MM.1S (cell line): ENCODE measurements at regions not wholly inside any gene's neighbourhood (a gene's known extent, or its start where the extent isn't known, plus 50 kb on each side); places are given as distances from the start of the nearest gene placed in this dataset.

Source experiments
- DNase-seq: peaks from one replicate; pipeline ENCODE4 v3.0.0-alpha.2; 2015
- H2AFZ ChIP-seq: fragments of 300-600 bp; sonication (generic); 2 replicates; pipeline ENCODE4 v1.6.0; 2016; ENCODE audit warnings: antibody characterized with exemption, low read length
- H3F3A ChIP-seq: fragments of 300-600 bp; sonication (generic); 2 replicates; pipeline ENCODE4 v1.6.1; 2016; ENCODE audit warnings: mild to moderate bottlenecking, antibody characterized with exemption, low read length, moderate library complexity, mixed read lengths; ENCODE audit not compliant: insufficient read depth
- H3K27ac ChIP-seq: fragments of 300-600 bp; sonication (generic); 2 replicates; pipeline ENCODE4 v1.5.1; 2016; ENCODE audit warnings: mild to moderate bottlenecking, low read length
- H3K27me3 ChIP-seq: fragments of 300-600 bp; sonication (generic); replicated peaks from 2 replicates; pipeline ENCODE4 v1.6.0; 2016; ENCODE audit warnings: low read length; ENCODE audit not compliant: insufficient read depth
- H3K36me3 ChIP-seq: fragments of 300-600 bp; sonication (generic); replicated peaks from 2 replicates; pipeline ENCODE4 v1.6.1; 2016; ENCODE audit warnings: mild to moderate bottlenecking, low read length, mixed read lengths; ENCODE audit not compliant: insufficient read depth
- H3K4me1 ChIP-seq: fragments of 300-600 bp; sonication (generic); 2 replicates; pipeline ENCODE4 v1.6.1; 2016; ENCODE audit warnings: low read length, mixed read lengths
- H3K4me2 ChIP-seq: fragments of 300-600 bp; sonication (generic); 2 replicates; pipeline ENCODE4 v1.6.0; 2016; ENCODE audit warnings: low read depth, low read length
- H3K4me3 ChIP-seq: fragments of 300-600 bp; sonication (generic); 2 replicates; pipeline ENCODE4 v1.5.1; 2016; ENCODE audit warnings: low read length, mixed read lengths
- H3K79me2 ChIP-seq: fragments of 300-600 bp; sonication (generic); 2 replicates; pipeline ENCODE4 v1.6.1; 2016; ENCODE audit warnings: mixed run types, low read length, mixed read lengths
- H3K9ac ChIP-seq: fragments of 300-600 bp; sonication (generic); 2 replicates; pipeline ENCODE4 v1.6.1; 2016; ENCODE audit warnings: low read length, mixed read lengths
- H3K9me2 ChIP-seq: fragments of 300-600 bp; sonication (generic); replicated peaks from 2 replicates; pipeline ENCODE4 v1.6.1; 2016; ENCODE audit warnings: mild to moderate bottlenecking, low read length, mixed read lengths; ENCODE audit not compliant: insufficient read depth
- H3K9me3 ChIP-seq: fragments of 300-600 bp; sonication (generic); replicated peaks from 2 replicates; pipeline ENCODE4 v1.6.1; 2016; ENCODE audit warnings: mild to moderate bottlenecking, low read length, mixed read lengths; ENCODE audit not compliant: insufficient read depth
- H4K20me1 ChIP-seq: fragments of 300-600 bp; sonication (generic); 2 replicates; pipeline ENCODE4 v1.6.1; 2016; ENCODE audit warnings: mild to moderate bottlenecking, low read length, moderate library complexity, mixed read lengths; ENCODE audit not compliant: insufficient read depth
- EZH2 ChIP-seq: fragments of 300-600 bp; sonication (generic); optimal IDR thresholded peaks from 2 replicates; pipeline ENCODE3; 2017; ENCODE audit warnings: low read depth, mild to moderate bottlenecking, antibody characterized with exemption, low read length, mixed read lengths
- EZH2phosphoT487 ChIP-seq: fragments of 300-600 bp; sonication (generic); IDR thresholded peaks from 2 replicates; pipeline ENCODE4 v1.6.1; 2018; ENCODE audit warnings: antibody characterized with exemption, low read length
- TF ChIP-seq, protein P1 (sequence below): fragments of 300-600 bp; sonication (generic); IDR thresholded peaks from 2 replicates; pipeline ENCODE4 v1.5.1; 2016; ENCODE audit warnings: antibody characterized with exemption, low read length, mixed read lengths

DNA sequence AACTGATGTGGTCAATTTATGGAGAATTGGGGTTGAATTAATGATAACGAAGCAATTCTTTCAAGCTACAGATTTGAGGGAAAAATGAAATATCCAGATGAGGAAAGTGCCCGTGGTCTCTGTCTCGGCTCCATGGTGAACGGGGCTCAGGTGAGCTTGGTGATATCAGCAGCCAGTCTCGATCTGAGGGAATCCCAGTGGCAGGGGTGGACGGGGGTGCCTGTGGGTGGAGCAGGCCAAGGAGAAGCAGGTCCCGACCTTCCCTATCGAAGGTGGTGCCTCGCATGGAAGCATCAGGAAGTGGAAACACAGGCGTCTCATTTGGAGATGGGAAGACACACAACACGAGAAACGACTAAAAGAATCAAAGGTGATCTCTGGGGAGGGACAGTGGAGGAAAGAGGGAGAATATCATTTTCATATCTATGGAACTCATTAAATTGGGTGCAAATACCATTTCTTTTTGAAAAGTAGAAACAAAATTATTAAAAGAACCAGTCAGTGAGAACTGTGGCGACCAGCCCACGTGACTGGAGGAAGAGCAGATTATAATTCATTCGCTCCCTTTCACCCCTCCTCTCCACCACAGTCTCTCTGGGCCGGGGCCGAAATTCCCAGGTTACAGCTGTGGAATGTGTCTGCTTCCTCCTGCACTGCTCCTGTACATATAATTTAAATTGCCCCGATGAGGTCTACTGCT is 354.3 kb upstream of the SFSWAP start:
- Histone ChIP-seq H2AFZ (no peak overlapping the region), H3K9ac (no peak overlapping the region), H4K20me1 (no peaks in the 10 kb centered on the region), H3K9me3 (no peaks in the 10 kb centered on the region), H3K27me3 (no peaks in the 10 kb centered on the region), H3K4me2 (peak overlapping the region; percentile 32; the same call in 1 of the 2 replicates), H3K4me1 (peaks cover 2% of the 10 kb centered on the region; the same call in 1 of the 2 replicates), H3K4me3 (no peak overlapping the region), H3K36me3 (no peaks in the 10 kb centered on the region), H3K9me2 (no peaks in the 10 kb centered on the region), H3F3A (no peaks in the 10 kb centered on the region), H3K79me2 (no peaks in the 10 kb centered on the region), H3K27ac (no peak overlapping the region; the same call in 1 of the 2 replicates)
- TF ChIP-seq, protein P1, sequence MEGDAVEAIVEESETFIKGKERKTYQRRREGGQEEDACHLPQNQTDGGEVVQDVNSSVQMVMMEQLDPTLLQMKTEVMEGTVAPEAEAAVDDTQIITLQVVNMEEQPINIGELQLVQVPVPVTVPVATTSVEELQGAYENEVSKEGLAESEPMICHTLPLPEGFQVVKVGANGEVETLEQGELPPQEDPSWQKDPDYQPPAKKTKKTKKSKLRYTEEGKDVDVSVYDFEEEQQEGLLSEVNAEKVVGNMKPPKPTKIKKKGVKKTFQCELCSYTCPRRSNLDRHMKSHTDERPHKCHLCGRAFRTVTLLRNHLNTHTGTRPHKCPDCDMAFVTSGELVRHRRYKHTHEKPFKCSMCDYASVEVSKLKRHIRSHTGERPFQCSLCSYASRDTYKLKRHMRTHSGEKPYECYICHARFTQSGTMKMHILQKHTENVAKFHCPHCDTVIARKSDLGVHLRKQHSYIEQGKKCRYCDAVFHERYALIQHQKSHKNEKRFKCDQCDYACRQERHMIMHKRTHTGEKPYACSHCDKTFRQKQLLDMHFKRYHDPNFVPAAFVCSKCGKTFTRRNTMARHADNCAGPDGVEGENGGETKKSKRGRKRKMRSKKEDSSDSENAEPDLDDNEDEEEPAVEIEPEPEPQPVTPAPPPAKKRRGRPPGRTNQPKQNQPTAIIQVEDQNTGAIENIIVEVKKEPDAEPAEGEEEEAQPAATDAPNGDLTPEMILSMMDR, result no peak
- TF ChIP-seq EZH2phosphoT487, result no peak
- TF ChIP-seq EZH2, result no peak
- no peak for DNase-seq

DNA sequence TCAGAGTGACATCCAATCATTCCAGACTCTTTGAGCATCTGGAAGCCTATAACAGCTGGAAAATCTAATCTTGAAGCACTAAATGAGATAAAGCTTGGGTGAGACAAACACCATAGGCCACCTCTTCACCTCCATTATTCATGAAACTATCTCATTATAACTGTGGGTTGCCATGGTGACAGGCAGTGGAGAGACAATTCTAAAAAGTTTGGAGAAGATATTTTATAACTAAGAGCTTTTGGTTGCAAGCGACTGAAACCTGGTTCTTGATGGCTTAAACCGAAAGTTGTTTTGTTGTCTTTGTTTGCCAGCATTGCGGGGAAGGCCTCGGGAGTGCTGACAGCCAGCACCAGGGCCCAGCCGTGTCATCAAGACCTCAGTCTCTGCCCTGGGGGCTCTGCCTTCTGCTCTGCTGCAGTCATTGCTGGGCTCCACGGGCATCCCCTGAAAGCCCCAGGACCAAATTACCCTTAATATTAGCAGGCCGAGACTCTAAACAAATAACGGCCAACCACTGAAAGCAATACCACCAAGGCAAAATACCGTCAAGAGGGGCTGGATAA is 353.6 kb upstream of the SFSWAP start:
- Histone ChIP-seq H3K9me3 (no peaks in the 10 kb centered on the region), H4K20me1 (no peaks in the 10 kb centered on the region), H3K27ac (no peak overlapping the region; the same call in 1 of the 2 replicates), H3K27me3 (no peaks in the 10 kb centered on the region), H3K4me1 (peaks cover 2% of the 10 kb centered on the region; the same call in 1 of the 2 replicates), H2AFZ (no peak overlapping the region), H3F3A (no peaks in the 10 kb centered on the region), H3K4me2 (peak overlapping the region; percentile 32; the same call in 1 of the 2 replicates), H3K79me2 (no peaks in the 10 kb centered on the region), H3K4me3 (no peak overlapping the region), H3K9me2 (no peaks in the 10 kb centered on the region), H3K9ac (no peak overlapping the region), H3K36me3 (no peaks in the 10 kb centered on the region)
- no peak for TF ChIP-seq EZH2
- TF ChIP-seq, protein P1, result no peak
- no peak for TF ChIP-seq EZH2phosphoT487
- no peak for DNase-seq

DNA sequence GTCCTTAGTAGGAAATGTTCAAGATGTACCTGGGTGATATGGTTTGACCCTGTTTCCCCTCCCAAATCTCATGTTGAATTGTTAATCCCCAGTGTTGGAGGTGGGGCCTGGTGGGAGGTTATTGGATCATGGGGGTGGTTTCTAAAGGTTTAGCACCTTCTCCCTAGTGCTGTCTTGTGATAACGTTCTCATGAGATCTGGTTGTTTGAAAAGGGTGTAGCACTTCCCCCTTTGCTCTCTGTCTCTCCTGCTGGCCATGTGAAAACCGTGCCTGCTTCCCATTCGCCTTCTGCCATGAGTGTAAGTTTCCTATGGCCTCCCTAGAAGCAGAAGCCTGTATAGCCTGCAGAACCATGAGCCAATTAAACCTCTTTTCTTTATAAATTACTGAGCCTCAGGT is 353.0 kb upstream of the SFSWAP start:
- Histone ChIP-seq H3K27me3 (no peaks in the 10 kb centered on the region), H3K9ac (no peak overlapping the region), H3K27ac (no peak overlapping the region), H3K36me3 (no peaks in the 10 kb centered on the region), H3K4me3 (no peak overlapping the region), H3K9me3 (no peaks in the 10 kb centered on the region), H3K9me2 (no peaks in the 10 kb centered on the region), H3K4me2 (peak overlapping the region; percentile 32; the same call in 1 of the 2 replicates), H3K4me1 (peaks cover 2% of the 10 kb centered on the region; the same call in 1 of the 2 replicates), H2AFZ (no peak overlapping the region), H3F3A (no peaks in the 10 kb centered on the region), H4K20me1 (no peaks in the 10 kb centered on the region), H3K79me2 (no peaks in the 10 kb centered on the region)
- TF ChIP-seq EZH2phosphoT487 (no peak), EZH2 (no peak)
- TF ChIP-seq, protein P1, result no peak
- DNase-seq, result no peak
